Chondrocyte (in vitro differentiated cells): ENCODE measurements at regions not wholly inside any gene's neighbourhood (a gene's known extent, or its start where the extent isn't known, plus 50 kb on each side); places are given as distances from the start of the nearest gene placed in this dataset.
A peak's percentile ranks its signal among the peaks of the same experiment; 100 is the strongest.

Experiments used
- DNase-seq: peaks from one replicate; pipeline ENCODE4 v3.0.0; 2021; ENCODE audit warnings: mixed read lengths, low spot score
- H3K27ac Mint-ChIP-seq: one replicate; pipeline ENCODE4 v1.8.0; 2021; ENCODE audit warnings: mild to moderate bottlenecking, moderate library complexity, mixed read lengths; ENCODE audit not compliant: unreplicated experiment
- H3K27me3 Mint-ChIP-seq: 2 replicates; pipeline ENCODE4 v1.8.0; 2021; ENCODE audit warnings: low read depth, mixed read lengths
- H3K36me3 Mint-ChIP-seq: 2 replicates; pipeline ENCODE4 v1.8.0; 2021; ENCODE audit warnings: low read depth, mixed read lengths
- H3K4me1 Mint-ChIP-seq: 2 replicates; pipeline ENCODE4 v1.8.0; 2021; ENCODE audit warnings: low read depth, mild to moderate bottlenecking, mixed read lengths
- H3K4me3 Mint-ChIP-seq: one replicate; pipeline ENCODE4 v1.8.0; 2021; ENCODE audit warnings: mild to moderate bottlenecking, moderate library complexity, mixed read lengths; ENCODE audit not compliant: unreplicated experiment
- H3K9me3 Mint-ChIP-seq: 2 replicates; pipeline ENCODE4 v1.8.0; 2021; ENCODE audit warnings: low read depth, mixed read lengths
- CTCF ChIP-seq: fragments of 200-600 bp; sonication (generic); IDR thresholded peaks from 2 replicates; pipeline ENCODE4 v1.5.0; 2021; ENCODE audit warnings: antibody characterized with exemption, mild to moderate bottlenecking, moderate library complexity

GRCh38 chr7:64916-65341 is 127.4 kb upstream of the FAM20C start:
- H3K9me3 Mint-ChIP-seq = no peaks in the 10 kb centered on the region
- no peaks in the 10 kb centered on the region for H3K4me1 Mint-ChIP-seq
- DNase-seq = peak; percentile 57
- H3K27me3 Mint-ChIP-seq = no peaks in the 10 kb centered on the region
- H3K4me3 Mint-ChIP-seq = no peak overlapping the region
- H3K27ac Mint-ChIP-seq = no peak overlapping the region
- no peak for TF ChIP-seq CTCF
- H3K36me3 Mint-ChIP-seq = no peaks in the 10 kb centered on the region

- peak; percentile 59 for DNase-seq
- Mint-ChIP-seq H3K27ac (no peak overlapping the region), H3K4me3 (no peak overlapping the region), H3K4me1 (no peaks in the 10 kb centered on the region), H3K36me3 (no peaks in the 10 kb centered on the region), H3K9me3 (no peaks in the 10 kb centered on the region), H3K27me3 (no peaks in the 10 kb centered on the region)
- TF ChIP-seq CTCF = no peak
These were observed 126.8 kb upstream of the FAM20C start for GRCh38 chr7:65554-65953.

- no peak overlapping the region for H3K4me3 Mint-ChIP-seq
- H3K27ac Mint-ChIP-seq = no peak overlapping the region
- no peaks in the 10 kb centered on the region for H3K4me1 Mint-ChIP-seq
- no peak for DNase-seq
- H3K9me3 Mint-ChIP-seq = no peaks in the 10 kb centered on the region
- no peaks in the 10 kb centered on the region for H3K36me3 Mint-ChIP-seq
- no peak for TF ChIP-seq CTCF
- no peaks in the 10 kb centered on the region for H3K27me3 Mint-ChIP-seq
These were observed 126.1 kb upstream of the FAM20C start for GRCh38 chr7:66296-66695.

- Mint-ChIP-seq H3K4me3 (no peak overlapping the region), H3K27me3 (no peaks in the 10 kb centered on the region), H3K4me1 (no peaks in the 10 kb centered on the region), H3K27ac (no peak overlapping the region), H3K9me3 (no peaks in the 10 kb centered on the region), H3K36me3 (no peaks in the 10 kb centered on the region)
- TF ChIP-seq CTCF = no peak
- peak; percentile 73 for DNase-seq
These were observed 125.6 kb upstream of the FAM20C start for GRCh38 chr7:66741-67140.

GRCh38 chr7:67661-68395 is 124.5 kb upstream of the FAM20C start:
- Mint-ChIP-seq H3K27me3 (no peaks in the 10 kb centered on the region), H3K36me3 (no peaks in the 10 kb centered on the region), H3K9me3 (no peaks in the 10 kb centered on the region), H3K4me3 (no peak overlapping the region), H3K4me1 (peaks cover 2% of the 10 kb centered on the region), H3K27ac (no peak overlapping the region)
- TF ChIP-seq CTCF = peak; percentile 28
- no peak for DNase-seq
